Heart left ventricle (tissue), 13 donors: ENCODE measurements at regions not wholly inside any gene's neighbourhood (a gene's known extent, or its start where the extent isn't known, plus 50 kb on each side); places are given as distances from the start of the nearest gene placed in this dataset.

Experiments
- CTCF ChIP-seq, 12 donors: fragments of 200-600 bp; sonication (generic) in 4 of 12; IDR thresholded peaks; one replicate each; pipeline versions ENCODE4 v1.5.0 to v1.8.0; 2018 to 2022; ENCODE audit warnings: antibody characterized with exemption in 12 of 12, mild to moderate bottlenecking in 5 of 12
- POLR2A ChIP-seq, 2 donors: fragments of 450-650 bp; IDR thresholded peaks; one replicate each; pipeline ENCODE4 v1.6.1; 2017; ENCODE audit warnings: antibody characterized with exemption in 2 of 2, mild to moderate bottlenecking in 2 of 2, moderate library complexity in 2 of 2
- donor health status: ischemic (EF 13 %, LVEDD 7.1; RV severe dilation, severe dysfunction).
- donor health status: DM: no; HTN: yes; CAD: no.
- donor health status: DM: no; HTN: no; CAD: no.
- donor health status: ischemic (EF 25% LVEDD 6.9; RV normal size, moderate dysfunction).
- donor health status: ischemic (EF 25% LVEDD 5.7; RV mildly dilated, moderate dysfunction).
- donor health status: ischemic (EF 35%, LVEDD 5.7; RV mildly dilated, moderate dysfunction).
- donor health status: nonischemic (EF 11% LVEDD 7.7; RV severe dilation, severe dysfunction).
- donor health status: DM: yes; HTN: yes; CAD: no.
- donor health status: PGD.
- donor health status: ischemic (EF 29% LVEDD 5.4; RV normal size, mild dysfunction).
- donor health status: nonischemic (EF 23%, LVEDD 6.1; RV moderate dilation, normal function).

GRCh38 chr11:115705200-115705599 is 201.0 kb upstream of the CADM1 start:
- TF ChIP-seq POLR2A (IDR thresholded peaks at IDR 0.05) (no peak), CTCF (IDR thresholded peaks at IDR 0.05) (no peak)
